DMS53 treated with DMSO at 0.1 percent for 48 hours (cell line): ENCODE measurements at regions not wholly inside any gene's neighbourhood (a gene's known extent, or its start where the extent isn't known, plus 50 kb on each side); places are given as distances from the start of the nearest gene placed in this dataset.

Source experiments
- DNase-seq: peaks from one replicate; lab custom pipeline; 2025; ENCODE audit not compliant: unreplicated experiment; lab: John Stamatoyannopoulos, UW

GRCh38 chr2:150599889-150600288 is 112.4 kb upstream of the RND3 start:
- DNase-seq: no peak

- DNase-seq: no peak
Measured at GRCh38 chr2:150598383-150598782, 110.9 kb upstream of the RND3 start.

- no peak for DNase-seq
Measured at GRCh38 chr2:150595803-150596470, 108.5 kb upstream of the RND3 start.

GRCh38 chr2:150594299-150594698 is 106.8 kb upstream of the RND3 start:
- no peak for DNase-seq

- no peak for DNase-seq
Measured at GRCh38 chr2:150591496-150592285, 104.2 kb upstream of the RND3 start.

- no peak for DNase-seq
Measured at GRCh38 chr2:150589681-150590080, 102.2 kb upstream of the RND3 start.

GRCh38 chr2:150588506-150588870 is 101.0 kb upstream of the RND3 start:
- DNase-seq: no peak

- no peak for DNase-seq
Measured at GRCh38 chr2:150587547-150588505, 100.4 kb upstream of the RND3 start.

- DNase-seq: no peak
Measured at GRCh38 chr2:150586858-150587257, 99.4 kb upstream of the RND3 start.

GRCh38 chr2:150585221-150585971 is 97.9 kb upstream of the RND3 start:
- DNase-seq: no peak

GRCh38 chr2:150584081-150584480 is 96.6 kb upstream of the RND3 start:
- no peak for DNase-seq

- DNase-seq: no peak
Measured at GRCh38 chr2:150581717-150582472, 94.4 kb upstream of the RND3 start.

- no peak for DNase-seq
Measured at GRCh38 chr2:150578481-150578880, 91.0 kb upstream of the RND3 start.

GRCh38 chr2:150575861-150576260 is 88.4 kb upstream of the RND3 start:
- no peak for DNase-seq

GRCh38 chr2:150572961-150573395 is 85.5 kb upstream of the RND3 start:
- no peak for DNase-seq

GRCh38 chr2:150572194-150572766 is 84.8 kb upstream of the RND3 start:
- DNase-seq: no peak

GRCh38 chr2:150571121-150571520 is 83.7 kb upstream of the RND3 start:
- DNase-seq: no peak

- DNase-seq: no peak
Measured at GRCh38 chr2:150570712-150571111, 83.2 kb upstream of the RND3 start.

- no peak for DNase-seq
Measured at GRCh38 chr2:150569761-150570160, 82.3 kb upstream of the RND3 start.
